HG03135 (cell line): ENCODE measurements at regions not wholly inside any gene's neighbourhood (a gene's known extent, or its start where the extent isn't known, plus 50 kb on each side); places are given as distances from the start of the nearest gene placed in this dataset.
"Not testable (repeated sequence)": the region's sequence is repeated elsewhere in the genome, so short reads cannot be mapped to it uniquely, and the experiment has no call there.

ENCODE experiments used
- ATAC-seq: cut with Tn5 transposase; IDR thresholded peaks from one replicate; pipeline ENCODE4 v1.9.1; 2021; ENCODE audit warnings: mild to moderate bottlenecking, moderate library complexity; ENCODE audit not compliant: unreplicated experiment

DNA sequence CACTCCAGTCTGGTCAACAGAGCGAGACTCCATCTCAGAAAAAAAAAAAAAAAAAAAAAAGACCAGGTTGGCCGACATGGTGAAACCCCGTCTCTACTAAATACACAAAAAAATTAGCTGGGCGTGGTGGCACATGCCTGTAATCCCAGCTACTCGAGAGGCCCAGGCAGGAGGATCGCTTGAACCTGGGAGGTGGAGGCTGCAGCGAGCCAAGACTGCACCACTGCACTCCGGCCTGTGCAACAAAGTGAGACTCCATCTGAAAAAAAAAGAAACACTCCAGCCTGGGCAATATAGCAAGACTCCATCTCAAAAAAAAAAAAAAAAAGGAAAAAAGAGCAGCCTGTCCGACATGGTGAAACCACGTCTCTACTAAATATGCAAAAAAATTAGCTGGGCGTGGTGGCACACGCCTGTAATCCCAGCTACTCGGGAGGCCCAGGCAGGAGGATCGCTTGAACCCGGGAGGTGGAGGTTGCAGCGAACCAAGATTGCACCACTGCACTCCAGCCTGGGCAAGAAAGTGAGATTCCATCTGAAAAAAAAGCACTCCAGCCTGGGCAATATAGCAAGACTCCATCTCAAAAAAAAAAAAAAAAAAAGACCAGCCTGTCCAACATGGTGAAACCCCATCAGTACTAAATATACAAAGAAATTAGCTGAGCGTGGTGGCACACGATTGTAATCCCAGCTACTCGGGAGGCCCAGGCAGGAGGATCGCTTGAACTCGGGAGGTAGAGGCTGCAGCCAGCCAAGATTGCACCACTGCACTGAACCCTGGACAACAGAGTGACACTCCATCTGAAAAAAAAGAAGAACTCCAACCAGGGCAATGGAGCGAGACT lies 343.3 kb upstream of the PLGLB2 start:
- not testable (repeated sequence) for ATAC-seq

DNA sequence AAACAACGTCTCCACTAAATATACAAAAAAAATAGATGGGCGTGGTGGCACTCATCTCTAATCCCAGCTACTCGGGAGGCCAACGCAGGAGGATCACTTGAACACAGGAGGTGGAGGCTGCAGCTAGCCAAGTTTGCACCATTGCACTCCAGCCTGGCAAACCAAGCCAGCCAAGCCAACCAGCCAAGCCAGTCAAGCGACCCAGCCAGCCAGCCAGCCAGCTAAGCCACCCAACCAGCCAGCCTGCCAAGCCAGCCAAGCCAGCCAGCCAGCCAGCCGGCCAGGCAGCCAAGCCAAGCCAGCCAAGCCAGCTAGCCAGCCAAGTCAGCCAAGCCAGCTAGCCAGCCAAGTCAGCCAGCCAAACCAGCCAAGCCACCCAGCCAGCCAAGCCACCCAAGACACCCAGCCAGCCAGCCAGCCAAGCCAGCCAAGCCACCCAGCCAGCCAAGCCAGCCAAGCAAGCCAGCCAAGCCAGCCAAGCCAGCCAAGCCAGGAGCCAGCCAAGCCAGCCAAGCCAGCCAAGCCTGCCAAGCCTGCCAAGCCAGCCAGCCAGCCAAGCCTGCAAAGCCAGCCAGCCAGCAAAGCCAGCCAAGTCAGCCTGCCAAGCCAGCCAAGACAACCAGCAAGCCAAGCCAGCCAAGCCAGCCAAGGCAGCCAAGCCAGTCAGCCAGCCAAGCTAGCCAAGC lies 342.2 kb upstream of the PLGLB2 start:
- not testable (repeated sequence) for ATAC-seq

DNA sequence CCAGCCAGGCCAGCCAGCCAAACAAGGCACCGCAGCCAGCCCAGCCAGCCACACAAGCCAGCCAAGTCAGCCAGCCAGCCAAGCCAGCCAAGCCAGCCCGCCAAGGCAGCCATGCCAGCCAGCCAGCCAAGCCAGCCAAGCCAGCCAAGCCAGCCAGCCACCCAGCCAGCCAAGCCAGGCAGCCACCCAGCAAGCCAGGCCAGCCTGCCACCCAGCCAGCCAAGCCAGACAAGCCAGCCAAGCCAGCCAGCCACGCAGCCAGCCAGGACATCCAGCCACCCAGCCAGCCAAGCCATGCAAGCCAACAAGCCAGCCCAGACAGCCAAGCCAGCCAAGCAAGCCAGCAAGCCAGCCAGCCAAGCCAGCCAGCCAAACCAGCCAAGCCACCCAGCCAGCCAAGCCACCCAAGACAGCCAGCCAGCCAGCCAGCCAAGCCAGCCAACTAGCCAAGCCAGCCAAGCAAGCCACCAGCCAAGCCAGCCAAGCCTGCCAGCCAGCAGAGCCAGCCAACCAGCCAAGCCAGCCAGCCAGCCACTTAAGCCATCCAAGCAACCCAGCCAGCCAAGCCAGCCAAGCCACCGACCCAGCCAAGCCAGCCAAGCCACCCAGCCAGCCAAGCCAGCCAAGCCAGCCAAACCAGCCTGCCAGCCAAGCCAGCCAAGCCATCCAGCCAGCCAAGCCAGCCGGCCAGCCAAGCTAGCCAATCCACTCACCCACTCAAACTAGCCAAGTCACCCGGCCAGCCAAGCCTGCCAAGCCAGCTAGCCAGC lies 341.3 kb upstream of the PLGLB2 start:
- not testable (repeated sequence) for ATAC-seq

DNA sequence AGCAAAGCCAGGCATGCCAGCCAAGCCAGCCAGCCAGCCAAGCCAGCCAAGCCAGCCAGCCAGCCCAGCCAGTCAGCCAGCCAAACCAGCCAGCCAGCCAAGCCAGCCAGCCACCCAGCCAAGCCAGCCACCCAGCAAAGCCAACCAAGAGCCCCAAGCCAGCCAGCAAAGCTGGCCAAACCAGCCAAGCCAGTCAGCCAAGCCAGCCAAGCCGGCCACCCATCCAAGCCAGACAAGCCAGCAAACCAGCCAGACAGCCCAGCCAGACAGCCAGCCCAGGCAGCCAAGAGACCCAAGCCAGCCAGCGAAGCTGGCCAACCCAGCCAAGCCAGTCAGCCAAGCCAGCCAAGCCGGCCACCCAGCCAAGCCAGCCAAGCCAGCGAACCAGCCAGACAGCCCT lies 338.3 kb upstream of the PLGLB2 start:
- ATAC-seq: not testable (repeated sequence)

DNA sequence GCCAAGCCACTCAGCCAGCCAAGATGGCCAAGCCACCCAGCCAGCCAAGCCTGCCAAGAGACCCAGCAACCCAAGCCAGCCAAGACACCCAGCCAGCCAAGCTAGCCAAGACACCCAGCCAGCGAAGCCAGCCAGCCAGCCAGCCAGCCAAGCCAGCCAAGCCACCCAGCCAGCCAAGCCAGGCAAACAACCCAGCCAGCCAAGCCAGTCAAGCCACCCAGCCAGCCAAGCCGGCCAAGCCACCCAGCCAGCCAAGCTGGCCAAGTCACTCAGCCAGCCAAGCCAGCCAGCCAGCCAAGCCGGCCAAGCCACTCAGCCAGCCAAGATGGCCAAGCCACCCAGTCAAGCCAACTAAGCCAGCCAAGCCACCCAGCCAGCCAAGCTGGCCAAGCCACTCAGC lies 337.5 kb upstream of the PLGLB2 start:
- not testable (repeated sequence) for ATAC-seq

DNA sequence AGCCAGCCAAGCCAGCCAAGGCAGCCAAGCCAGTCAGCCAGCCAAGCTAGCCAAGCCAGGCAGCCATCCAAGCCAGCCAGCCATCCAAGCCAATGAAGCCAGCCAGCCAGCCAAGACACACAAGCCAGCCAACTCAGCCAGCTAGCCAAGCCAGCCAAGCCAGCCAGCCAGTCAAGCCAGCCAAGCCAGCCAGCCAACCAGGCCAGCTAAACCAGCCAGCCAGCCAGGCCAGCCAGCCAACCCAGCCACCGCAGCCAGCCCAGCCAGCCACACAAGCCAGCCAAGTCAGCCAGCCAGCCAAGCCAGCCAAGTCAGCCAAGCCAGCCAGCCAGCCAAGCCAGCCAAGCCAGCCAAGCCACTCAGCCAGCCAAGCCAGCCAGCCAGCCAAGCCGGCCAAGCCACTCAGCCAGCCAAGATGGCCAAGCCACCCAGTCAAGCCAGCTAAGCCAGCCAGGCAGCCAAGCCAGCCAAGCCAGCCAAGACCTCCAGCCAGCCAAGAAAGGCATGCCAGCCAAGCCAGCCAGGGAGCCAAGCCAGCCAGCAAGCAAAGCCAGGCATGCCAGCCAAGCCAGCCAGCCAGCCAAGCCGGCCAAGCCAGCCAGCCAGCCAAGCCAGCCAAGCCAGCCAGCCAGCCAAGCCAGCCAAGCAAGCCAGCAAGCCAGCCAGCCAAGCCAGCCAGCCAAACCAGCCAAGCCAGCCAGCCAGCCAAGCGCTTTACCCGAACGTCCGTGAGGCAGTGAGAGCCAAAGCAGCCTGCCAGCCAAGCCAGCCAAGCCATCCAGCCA lies 335.7 kb upstream of the PLGLB2 start:
- ATAC-seq: not testable (repeated sequence)

DNA sequence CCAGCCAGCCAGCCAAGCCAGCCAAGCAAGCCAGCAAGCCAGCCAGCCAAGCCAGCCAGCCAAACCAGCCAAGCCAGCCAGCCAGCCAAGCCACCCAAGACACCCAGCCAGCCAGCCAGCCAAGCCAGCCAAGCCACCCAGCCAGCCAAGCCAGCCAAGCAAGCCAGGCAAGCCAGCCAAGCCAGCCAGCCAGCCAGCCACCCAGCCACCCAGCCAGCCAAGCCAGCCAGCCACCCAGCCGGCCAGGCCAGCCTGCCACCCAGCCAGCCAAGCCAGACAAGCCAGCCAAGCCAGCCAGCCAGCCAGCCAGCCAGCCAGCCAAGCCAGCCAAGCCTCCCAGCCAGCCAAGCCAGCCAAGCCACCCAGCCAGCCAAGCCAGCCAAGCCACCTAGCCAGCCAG lies 333.6 kb upstream of the PLGLB2 start:
- ATAC-seq: not testable (repeated sequence)

DNA sequence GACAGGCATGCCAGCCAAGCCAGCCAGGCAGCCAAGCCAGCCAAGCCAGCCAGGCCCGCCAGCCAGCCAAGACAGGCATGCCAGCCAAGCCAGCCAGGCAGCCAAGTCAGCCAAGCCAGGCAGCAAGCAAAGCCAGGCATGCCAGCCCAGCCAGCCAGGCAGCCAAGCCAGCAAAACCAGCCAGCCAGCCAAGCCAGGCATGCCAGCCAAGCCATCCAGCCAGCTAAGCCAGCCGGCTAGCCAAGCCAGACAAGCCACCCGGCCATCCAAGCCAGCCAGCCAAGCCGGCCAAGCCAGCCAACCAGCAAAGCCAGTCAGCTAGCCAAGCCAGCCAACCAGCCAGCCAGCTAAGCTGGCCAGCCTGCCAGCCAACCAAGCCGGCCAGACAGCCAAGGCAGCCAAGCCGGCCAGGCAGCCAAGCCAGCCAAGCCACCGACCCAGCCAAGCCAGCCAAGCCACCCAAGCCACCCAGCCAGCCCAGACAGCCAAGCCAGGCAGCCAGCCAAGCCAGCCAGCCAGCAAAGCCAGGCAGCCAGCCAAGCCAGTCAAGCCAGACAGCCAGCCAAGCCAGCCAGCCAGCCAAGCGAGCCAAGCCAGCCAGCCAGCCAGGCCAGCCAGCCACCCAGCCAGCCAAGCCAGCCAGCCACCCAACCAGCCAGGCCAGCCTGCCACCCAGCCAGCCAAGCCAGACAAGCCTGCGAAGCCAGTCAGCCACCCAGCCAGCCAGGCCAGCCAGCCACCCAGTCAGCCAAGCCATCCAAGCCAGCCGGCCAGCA lies 332.9 kb upstream of the PLGLB2 start:
- not testable (repeated sequence) for ATAC-seq

DNA sequence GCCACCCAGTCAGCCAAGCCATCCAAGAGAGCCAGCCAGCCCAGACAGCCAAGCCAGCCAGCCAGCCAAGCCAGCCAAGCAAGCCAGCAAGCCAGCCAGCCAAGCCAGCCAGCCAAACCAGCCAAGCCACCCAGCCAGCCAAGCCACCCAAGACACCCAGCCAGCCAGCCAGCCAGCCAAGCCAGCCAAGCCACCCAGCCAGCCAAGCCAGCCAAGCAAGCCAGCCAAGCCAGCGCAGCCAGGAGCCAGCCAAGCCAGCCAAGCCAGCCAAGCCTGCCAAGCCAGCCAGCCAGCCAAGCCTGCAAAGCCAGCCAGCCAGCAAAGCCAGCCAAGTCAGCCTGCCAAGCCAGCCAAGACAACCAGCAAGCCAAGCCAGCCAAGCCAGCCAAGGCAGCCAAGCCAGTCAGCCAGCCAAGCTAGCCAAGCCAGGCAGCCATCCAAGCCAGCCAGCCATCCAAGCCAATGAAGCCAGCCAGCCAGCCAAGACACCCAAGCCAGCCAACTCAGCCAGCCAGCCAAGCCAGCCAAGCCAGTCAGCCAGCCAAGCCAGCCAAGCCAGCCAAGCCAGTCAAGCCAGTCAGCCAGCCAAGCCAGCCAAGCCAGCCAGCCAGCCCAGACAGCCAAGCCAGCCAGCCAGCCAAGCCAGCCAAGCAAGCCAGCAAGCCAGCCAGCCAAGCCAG lies 332.2 kb upstream of the PLGLB2 start:
- not testable (repeated sequence) for ATAC-seq

DNA sequence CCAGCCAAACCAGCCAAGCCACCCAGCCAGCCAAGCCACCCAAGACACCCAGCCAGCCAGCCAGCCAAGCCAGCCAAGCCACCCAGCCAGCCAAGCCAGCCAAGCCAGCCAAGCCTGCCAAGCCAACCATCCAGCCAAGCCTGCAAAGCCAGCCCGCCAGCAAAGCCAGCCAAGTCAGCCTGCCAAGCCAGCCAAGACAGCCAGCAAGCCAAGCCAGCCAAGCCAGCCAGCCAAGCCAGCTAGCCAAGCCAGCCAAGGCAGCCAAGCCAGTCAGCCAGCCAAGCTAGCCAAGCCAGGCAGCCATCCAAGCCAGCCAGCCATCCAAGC lies 331.7 kb upstream of the PLGLB2 start:
- ATAC-seq: not testable (repeated sequence)

DNA sequence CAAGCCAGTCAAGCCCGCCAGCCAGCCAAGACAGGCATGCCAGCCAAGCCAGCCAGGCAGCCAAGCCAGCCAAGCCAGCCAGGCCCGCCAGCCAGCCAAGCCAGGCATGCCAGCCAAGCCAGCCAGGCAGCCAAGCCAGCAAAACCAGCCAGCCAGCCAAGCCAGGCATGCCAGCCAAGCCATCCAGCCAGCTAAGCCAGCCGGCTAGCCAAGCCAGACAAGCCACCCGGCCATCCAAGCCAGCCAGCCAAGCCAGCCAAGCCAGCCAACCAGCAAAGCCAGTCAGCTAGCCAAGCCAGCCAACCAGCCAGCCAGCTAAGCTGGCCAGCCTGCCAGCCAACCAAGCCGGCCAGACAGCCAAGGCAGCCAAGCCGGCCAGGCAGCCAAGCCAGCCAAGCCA lies 330.7 kb upstream of the PLGLB2 start:
- not testable (repeated sequence) for ATAC-seq

DNA sequence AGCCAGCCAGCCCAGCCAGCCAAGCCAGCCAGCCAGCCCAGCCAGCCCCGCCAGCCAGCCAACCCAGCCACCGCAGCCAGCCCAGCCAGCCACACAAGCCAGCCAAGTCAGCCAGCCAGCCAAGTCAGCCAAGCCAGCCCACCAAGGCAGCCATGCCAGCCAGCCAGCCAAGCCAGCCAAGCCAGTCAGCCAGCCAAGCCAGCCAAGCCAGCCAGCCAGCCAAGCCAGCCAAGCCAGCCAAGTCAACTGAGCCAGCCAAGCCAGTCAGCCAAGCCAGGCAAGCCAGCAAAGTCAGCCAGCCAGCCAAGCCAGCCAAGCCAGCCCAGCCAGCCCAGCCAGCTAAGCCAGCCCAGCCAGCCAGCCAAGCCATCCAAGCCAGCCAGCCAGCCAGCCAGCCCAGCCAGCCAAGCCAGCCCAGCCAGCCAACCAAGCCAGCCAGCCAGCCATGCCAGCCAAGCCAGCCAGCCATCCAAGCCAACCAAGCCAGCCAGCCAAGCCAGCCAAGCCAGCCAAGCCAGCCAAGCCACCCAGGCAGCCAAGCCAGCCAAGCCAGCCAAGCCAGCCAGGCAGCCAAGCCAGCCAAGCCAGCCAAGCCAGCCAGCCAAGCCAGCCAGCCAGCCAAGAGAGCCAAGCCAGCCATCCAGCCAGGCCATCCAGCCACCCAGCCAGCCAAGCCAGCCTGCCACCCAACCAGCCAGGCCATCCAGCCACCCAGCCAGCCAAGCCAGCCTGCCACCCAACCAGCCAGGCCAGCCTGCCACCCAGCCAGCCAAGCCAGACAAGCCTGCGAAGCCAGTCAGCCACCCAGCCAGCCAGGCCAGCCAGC lies 329.9 kb upstream of the PLGLB2 start:
- ATAC-seq: not testable (repeated sequence)

DNA sequence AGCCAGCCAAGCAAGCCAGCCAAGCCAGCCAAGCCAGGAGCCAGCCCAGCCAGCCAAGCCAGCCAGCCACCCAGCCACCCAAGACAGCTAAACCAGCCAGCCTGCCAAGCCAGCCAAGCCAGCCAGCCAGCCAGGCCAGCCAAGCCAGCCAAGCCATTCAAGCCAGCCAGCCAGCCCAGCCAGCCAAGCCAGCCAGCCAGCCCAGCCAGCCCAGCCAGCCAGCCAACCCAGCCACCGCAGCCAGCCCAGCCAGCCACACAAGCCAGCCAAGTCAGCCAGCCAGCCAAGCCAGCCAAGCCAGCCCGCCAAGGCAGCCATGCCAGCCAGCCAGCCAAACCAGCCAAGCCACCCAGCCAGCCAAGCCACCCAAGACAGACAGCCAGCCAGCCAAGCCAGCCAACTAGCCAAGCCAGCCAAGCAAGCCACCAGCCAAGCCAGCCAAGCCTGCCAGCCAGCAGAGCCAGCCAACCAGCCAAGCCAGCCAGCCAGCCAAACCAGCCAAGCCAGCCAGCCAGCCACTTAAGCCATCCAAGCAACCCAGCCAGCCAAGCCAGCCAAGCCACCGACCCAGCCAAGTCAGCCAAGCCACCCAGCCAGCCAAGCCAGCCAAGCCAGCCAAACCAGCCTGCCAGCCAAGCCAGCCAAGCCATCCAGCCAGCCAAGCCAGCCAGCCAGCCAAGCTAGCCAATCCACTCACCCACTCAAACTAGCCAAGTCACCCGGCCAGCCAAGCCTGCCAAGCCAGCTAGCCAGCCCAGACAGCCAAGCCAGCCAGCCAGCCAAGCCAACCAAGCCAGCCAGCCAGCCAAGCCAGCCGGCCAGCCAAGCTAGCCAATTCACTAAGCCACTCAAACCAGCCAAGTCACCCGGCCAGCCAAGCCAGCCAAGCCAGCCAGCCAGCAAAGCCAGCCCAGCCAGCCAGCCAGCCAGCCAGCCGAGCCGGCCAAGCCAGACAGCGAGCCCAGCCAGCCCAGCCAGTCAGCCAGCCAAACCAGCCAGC lies 328.8 kb upstream of the PLGLB2 start:
- ATAC-seq: not testable (repeated sequence)

DNA sequence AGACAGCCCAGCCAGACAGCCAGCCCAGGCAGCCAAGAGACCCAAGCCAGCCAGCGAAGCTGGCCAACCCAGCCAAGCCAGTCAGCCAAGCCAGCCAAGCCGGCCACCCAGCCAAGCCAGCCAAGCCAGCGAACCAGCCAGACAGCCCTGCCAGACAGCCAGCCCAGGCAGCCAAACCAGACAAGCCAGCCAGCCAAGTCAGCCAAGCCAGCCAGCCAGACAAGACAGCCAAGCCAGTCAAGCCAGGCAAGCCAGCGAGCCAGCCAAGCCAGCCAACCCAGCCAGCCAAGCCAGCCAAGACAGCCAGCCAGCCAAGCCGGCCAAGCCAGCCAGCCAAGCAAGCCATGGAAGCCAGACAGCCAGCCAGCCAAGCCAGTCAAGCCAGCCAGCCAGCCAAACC lies 327.9 kb upstream of the PLGLB2 start:
- not testable (repeated sequence) for ATAC-seq

DNA sequence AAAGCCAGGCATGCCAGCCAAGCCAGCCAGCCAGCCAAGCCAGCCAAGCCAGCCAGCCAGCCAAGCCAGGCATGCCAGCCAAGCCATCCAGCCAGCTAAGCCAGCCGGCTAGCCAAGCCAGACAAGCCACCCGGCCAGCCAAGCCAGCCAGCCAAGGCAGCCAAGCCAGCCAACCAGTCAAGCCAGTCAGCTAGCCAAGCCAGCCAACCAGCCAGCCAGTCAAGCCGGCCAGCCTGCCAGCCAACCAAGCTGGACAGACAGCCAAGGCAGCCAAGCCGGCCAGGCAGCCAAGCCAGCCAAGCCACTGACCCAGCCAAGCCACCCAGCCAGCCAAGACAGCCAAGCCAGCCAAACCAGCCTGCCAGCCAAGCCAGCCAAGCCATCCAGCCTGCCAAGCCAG lies 326.9 kb upstream of the PLGLB2 start:
- not testable (repeated sequence) for ATAC-seq

DNA sequence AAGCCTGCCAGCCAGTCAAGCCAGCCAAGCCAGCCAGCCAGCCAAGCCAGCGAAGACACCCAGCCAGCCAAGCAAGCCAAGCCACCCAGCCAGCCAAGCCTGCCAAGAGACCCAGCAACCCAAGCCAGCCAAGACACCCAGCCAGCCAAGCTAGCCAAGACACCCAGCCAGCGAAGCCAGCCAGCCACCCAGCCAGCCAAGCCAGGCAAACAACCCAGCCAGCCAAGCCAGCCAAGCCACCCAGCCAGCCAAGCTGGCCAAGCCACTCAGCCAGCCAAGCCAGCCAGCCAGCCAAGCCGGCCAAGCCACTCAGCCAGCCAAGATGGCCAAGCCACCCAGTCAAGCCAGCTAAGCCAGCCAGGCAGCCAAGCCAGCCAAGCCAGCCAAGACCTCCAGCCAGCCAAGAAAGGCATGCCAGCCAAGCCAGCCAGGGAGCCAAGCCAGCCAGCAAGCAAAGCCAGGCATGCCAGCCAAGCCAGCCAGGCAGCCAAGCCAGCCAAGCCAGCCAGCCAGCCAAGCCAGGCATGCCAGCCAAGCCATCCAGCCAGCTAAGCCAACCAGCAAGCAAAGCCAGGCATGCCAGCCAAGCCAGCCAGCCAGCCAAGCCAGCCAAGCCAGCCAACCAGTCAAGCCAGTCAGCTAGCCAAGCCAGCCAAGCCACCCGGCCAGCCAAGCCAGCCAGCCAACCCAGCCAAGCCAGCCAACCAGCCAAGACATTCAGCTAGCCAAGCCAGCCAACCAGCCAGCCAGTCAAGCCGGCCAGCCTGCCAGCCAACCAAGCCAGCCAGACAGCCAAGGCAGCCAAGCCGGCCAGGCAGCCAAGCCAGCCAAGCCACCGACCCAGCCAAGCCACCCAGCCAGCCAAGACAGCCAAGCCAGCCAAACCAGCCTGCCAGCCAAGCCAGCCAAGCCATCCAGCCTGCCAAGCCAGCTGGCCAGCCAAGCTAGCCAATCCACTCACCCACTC lies 323.8 kb upstream of the PLGLB2 start:
- ATAC-seq: not testable (repeated sequence)
